ENCODE measurements at regions not wholly inside any gene's neighbourhood (a gene's known extent, or its start where the extent isn't known, plus 50 kb on each side); places are given as distances from the start of the nearest gene placed in this dataset.

- H3K4me3 Mint-ChIP-seq, result no peak overlapping the region
- peaks cover 4% of the 10 kb centered on the region for H3K36me3 Mint-ChIP-seq
- H3K27ac Mint-ChIP-seq, result no peak overlapping the region
- H3K4me1 Mint-ChIP-seq, result no peaks in the 10 kb centered on the region
- H3K27me3 Mint-ChIP-seq, result peaks cover 1% of the 10 kb centered on the region
- peaks cover 0 to 4% (median 0%) of the 10 kb centered on the region in 3 donors for H3K9me3 Mint-ChIP-seq
Measured at GRCh38 chr2:16121231-16121985, 181.1 kb downstream of the MYCN start.

- H3K4me3 Mint-ChIP-seq, result no peak overlapping the region
- peaks cover 1% of the 10 kb centered on the region for H3K27me3 Mint-ChIP-seq
- no peak overlapping the region for H3K27ac Mint-ChIP-seq
- H3K36me3 Mint-ChIP-seq, result peaks cover 4% of the 10 kb centered on the region
- no peaks in the 10 kb centered on the region for H3K4me1 Mint-ChIP-seq
- peaks cover 0 to 4% (median 0%) of the 10 kb centered on the region in 3 donors for H3K9me3 Mint-ChIP-seq
Measured at GRCh38 chr2:16120591-16121180, 180.3 kb downstream of the MYCN start.

GRCh38 chr2:16119741-16120140, 179.4 kb downstream of the MYCN start:
- H3K36me3 Mint-ChIP-seq, result peaks cover 4% of the 10 kb centered on the region
- H3K27me3 Mint-ChIP-seq, result peaks cover 1% of the 10 kb centered on the region
- no peak overlapping the region for H3K4me3 Mint-ChIP-seq
- H3K4me1 Mint-ChIP-seq, result no peaks in the 10 kb centered on the region
- H3K9me3 Mint-ChIP-seq, result peaks cover 0 to 4% (median 0%) of the 10 kb centered on the region in 3 donors
- no peak overlapping the region for H3K27ac Mint-ChIP-seq

GRCh38 chr2:16118611-16119590, 178.6 kb downstream of the MYCN start:
- H3K4me3 Mint-ChIP-seq, result peak overlapping the region in 1 of 4 donors; percentile 1
- H3K9me3 Mint-ChIP-seq, result peaks cover 0 to 4% (median 0%) of the 10 kb centered on the region in 3 donors
- peaks cover 4% of the 10 kb centered on the region for H3K36me3 Mint-ChIP-seq
- no peak overlapping the region for H3K27ac Mint-ChIP-seq
- H3K4me1 Mint-ChIP-seq, result no peaks in the 10 kb centered on the region
- H3K27me3 Mint-ChIP-seq, result peaks cover 1% of the 10 kb centered on the region

- peaks cover 4% of the 10 kb centered on the region for H3K36me3 Mint-ChIP-seq
- H3K27ac Mint-ChIP-seq, result no peak overlapping the region
- H3K27me3 Mint-ChIP-seq, result peaks cover 1% of the 10 kb centered on the region
- H3K9me3 Mint-ChIP-seq, result peaks cover 0 to 4% (median 0%) of the 10 kb centered on the region in 3 donors
- no peaks in the 10 kb centered on the region for H3K4me1 Mint-ChIP-seq
- H3K4me3 Mint-ChIP-seq, result no peak overlapping the region
Measured at GRCh38 chr2:16117791-16118610, 177.7 kb downstream of the MYCN start.

- H3K4me3 Mint-ChIP-seq, result no peak overlapping the region
- peaks cover 4% of the 10 kb centered on the region for H3K36me3 Mint-ChIP-seq
- H3K27me3 Mint-ChIP-seq, result peaks cover 1% of the 10 kb centered on the region
- no peak overlapping the region for H3K27ac Mint-ChIP-seq
- H3K9me3 Mint-ChIP-seq, result peaks cover 0 to 4% (median 0%) of the 10 kb centered on the region in 3 donors
- H3K4me1 Mint-ChIP-seq, result no peaks in the 10 kb centered on the region
Measured at GRCh38 chr2:16117021-16117700, 176.8 kb downstream of the MYCN start.

- Mint-ChIP-seq H3K27ac (no peak overlapping the region), H3K36me3 (no peaks in the 10 kb centered on the region), H3K4me3 (no peak overlapping the region), H3K27me3 (peaks cover 1% of the 10 kb centered on the region), H3K9me3 (no peaks in the 10 kb centered on the region), H3K4me1 (no peaks in the 10 kb centered on the region)
Measured at GRCh38 chr2:16115881-16116830, 175.8 kb downstream of the MYCN start.

GRCh38 chr2:16115291-16115690, 174.9 kb downstream of the MYCN start:
- Mint-ChIP-seq H3K27ac (no peak overlapping the region), H3K36me3 (no peaks in the 10 kb centered on the region), H3K4me3 (no peak overlapping the region), H3K4me1 (peaks cover 0 to 1% (median 0%) of the 10 kb centered on the region in 3 donors), H3K27me3 (no peaks in the 10 kb centered on the region), H3K9me3 (no peaks in the 10 kb centered on the region)

GRCh38 chr2:16114836-16115235, 174.5 kb downstream of the MYCN start:
- no peaks in the 10 kb centered on the region for H3K27me3 Mint-ChIP-seq
- no peaks in the 10 kb centered on the region for H3K36me3 Mint-ChIP-seq
- no peak overlapping the region for H3K4me3 Mint-ChIP-seq

GRCh38 chr2:16114070-16114469, 173.7 kb downstream of the MYCN start:
- no peaks in the 10 kb centered on the region for H3K9me3 Mint-ChIP-seq
- peaks cover 0 to 1% (median 0%) of the 10 kb centered on the region in 3 donors for H3K4me1 Mint-ChIP-seq
- H3K36me3 Mint-ChIP-seq, result no peaks in the 10 kb centered on the region
- H3K4me3 Mint-ChIP-seq, result no peak overlapping the region
- no peaks in the 10 kb centered on the region for H3K27me3 Mint-ChIP-seq
- H3K27ac Mint-ChIP-seq, result no peak overlapping the region

More at GRCh38 chr2:16114836-16115235, 174.5 kb downstream of the MYCN start:
- peak overlapping the region in 1 of 3 donors; percentile 9 for H3K27ac Mint-ChIP-seq
- H3K4me1 Mint-ChIP-seq, result peaks cover 0 to 1% (median 0%) of the 10 kb centered on the region in 3 donors
- H3K9me3 Mint-ChIP-seq, result no peaks in the 10 kb centered on the region

- H3K4me1 Mint-ChIP-seq, result peaks cover 0 to 1% (median 0%) of the 10 kb centered on the region in 3 donors
Measured at GRCh38 chr2:16113568-16113967, 173.2 kb downstream of the MYCN start.

GRCh38 chr2:16112972-16113560, 172.7 kb downstream of the MYCN start:
- Mint-ChIP-seq H3K9me3 (no peaks in the 10 kb centered on the region), H3K4me3 (no peak overlapping the region), H3K4me1 (peaks cover 0 to 1% (median 0%) of the 10 kb centered on the region in 3 donors), H3K27me3 (no peaks in the 10 kb centered on the region), H3K36me3 (no peaks in the 10 kb centered on the region), H3K27ac (no peak overlapping the region)

More at GRCh38 chr2:16113568-16113967, 173.2 kb downstream of the MYCN start:
- no peaks in the 10 kb centered on the region for H3K36me3 Mint-ChIP-seq
- no peaks in the 10 kb centered on the region for H3K27me3 Mint-ChIP-seq
- H3K27ac Mint-ChIP-seq, result no peak overlapping the region
- no peak overlapping the region for H3K4me3 Mint-ChIP-seq
- no peaks in the 10 kb centered on the region for H3K9me3 Mint-ChIP-seq
